CD4-positive, alpha-beta T cell treated with Interleukin-15 for 1 hour (primary cell): ENCODE measurements at regions not wholly inside any gene's neighbourhood (a gene's known extent, or its start where the extent isn't known, plus 50 kb on each side); places are given as distances from the start of the nearest gene placed in this dataset.

ENCODE experiments used
- DNase-seq: peaks from one replicate; pipeline ENCODE4 v3.0.0-alpha.2; 2020

- no peak for DNase-seq
Measured at GRCh38 chr2:43171789-43172188, 54.6 kb downstream of the ZFP36L2 start.

- no peak for DNase-seq
Measured at GRCh38 chr2:43170405-43171105, 55.9 kb downstream of the ZFP36L2 start.

GRCh38 chr2:43169987-43170386, 56.4 kb downstream of the ZFP36L2 start:
- peak; percentile 71 for DNase-seq

GRCh38 chr2:43169099-43169945, 57.1 kb downstream of the ZFP36L2 start:
- peak; percentile 84 for DNase-seq

- DNase-seq: no peak
Measured at GRCh38 chr2:43168016-43168369, 58.4 kb downstream of the ZFP36L2 start.

- DNase-seq: no peak
Measured at GRCh38 chr2:43165378-43166069, 60.9 kb downstream of the ZFP36L2 start.

GRCh38 chr2:43164686-43165085, 61.7 kb downstream of the ZFP36L2 start:
- no peak for DNase-seq

- DNase-seq: no peak
Measured at GRCh38 chr2:43163584-43164270, 62.7 kb downstream of the ZFP36L2 start.

- DNase-seq: no peak
Measured at GRCh38 chr2:43162511-43162776, 64.0 kb downstream of the ZFP36L2 start.

- no peak for DNase-seq
Measured at GRCh38 chr2:43161650-43162510, 64.5 kb downstream of the ZFP36L2 start.

- no peak for DNase-seq
Measured at GRCh38 chr2:43160778-43161177, 65.6 kb downstream of the ZFP36L2 start.

GRCh38 chr2:43159797-43160196, 66.6 kb downstream of the ZFP36L2 start:
- no peak for DNase-seq

GRCh38 chr2:43158259-43158880, 68.0 kb downstream of the ZFP36L2 start:
- DNase-seq: peak; percentile 71

- no peak for DNase-seq
Measured at GRCh38 chr2:43157506-43158246, 68.7 kb downstream of the ZFP36L2 start.

GRCh38 chr2:43155851-43156411, 70.5 kb downstream of the ZFP36L2 start:
- no peak for DNase-seq

- no peak for DNase-seq
Measured at GRCh38 chr2:43154685-43155084, 71.7 kb downstream of the ZFP36L2 start.

GRCh38 chr2:43152741-43153647, 73.4 kb downstream of the ZFP36L2 start:
- no peak for DNase-seq

- DNase-seq: no peak
Measured at GRCh38 chr2:43152186-43152585, 74.2 kb downstream of the ZFP36L2 start.

- no peak for DNase-seq
Measured at GRCh38 chr2:43149482-43150107, 76.8 kb downstream of the ZFP36L2 start.
